Stimulated activated CD8-positive, alpha-beta memory T cell treated with anti-CD3 and anti-CD28 coated beads, Interleukin-7, amount 100 ng/mL, for 24 hours (primary cell): ENCODE measurements at regions not wholly inside any gene's neighbourhood (a gene's known extent, or its start where the extent isn't known, plus 50 kb on each side); places are given as distances from the start of the nearest gene placed in this dataset.

Source experiments
- DNase-seq: peaks from one replicate; pipeline ENCODE4 v3.0.0-alpha.2; 2020; ENCODE audit warnings: low read depth

- no peak for DNase-seq
Observed at GRCh38 chr2:234438305-234438977, 58.4 kb downstream of the ARL4C start.

- DNase-seq: no peak
Observed at GRCh38 chr2:234437642-234438304, 59.1 kb downstream of the ARL4C start.

- no peak for DNase-seq
Observed at GRCh38 chr2:234436482-234436837, 60.4 kb downstream of the ARL4C start.

- no peak for DNase-seq
Observed at GRCh38 chr2:234435836-234436481, 60.9 kb downstream of the ARL4C start.

GRCh38 chr2:234433201-234433600, 63.7 kb downstream of the ARL4C start:
- DNase-seq: no peak

GRCh38 chr2:234430871-234431270, 66.0 kb downstream of the ARL4C start:
- DNase-seq: no peak

- no peak for DNase-seq
Observed at GRCh38 chr2:234429265-234429664, 67.6 kb downstream of the ARL4C start.

- no peak for DNase-seq
Observed at GRCh38 chr2:234427081-234428061, 69.5 kb downstream of the ARL4C start.

- DNase-seq: no peak
Observed at GRCh38 chr2:234426616-234427015, 70.3 kb downstream of the ARL4C start.

- DNase-seq: no peak
Observed at GRCh38 chr2:234425639-234426603, 71.0 kb downstream of the ARL4C start.

GRCh38 chr2:234423884-234424283, 73.0 kb downstream of the ARL4C start:
- no peak for DNase-seq

- no peak for DNase-seq
Observed at GRCh38 chr2:234422981-234423431, 73.9 kb downstream of the ARL4C start.

GRCh38 chr2:234422273-234422732, 74.6 kb downstream of the ARL4C start:
- no peak for DNase-seq

GRCh38 chr2:234420408-234420807, 76.5 kb downstream of the ARL4C start:
- DNase-seq: no peak

GRCh38 chr2:234419726-234420125, 77.2 kb downstream of the ARL4C start:
- DNase-seq: no peak

- no peak for DNase-seq
Observed at GRCh38 chr2:234415706-234416105, 81.2 kb downstream of the ARL4C start.

GRCh38 chr2:234414596-234414995, 82.3 kb downstream of the ARL4C start:
- no peak for DNase-seq

- no peak for DNase-seq
Observed at GRCh38 chr2:234412726-234413125, 84.2 kb downstream of the ARL4C start.

- no peak for DNase-seq
Observed at GRCh38 chr2:234411793-234412192, 85.1 kb downstream of the ARL4C start.

- DNase-seq: no peak
Observed at GRCh38 chr2:234410526-234410925, 86.4 kb downstream of the ARL4C start.

- no peak for DNase-seq
Observed at GRCh38 chr2:234409590-234409989, 87.3 kb downstream of the ARL4C start.
